Neural cell (in vitro differentiated cells): ENCODE measurements at regions not wholly inside any gene's neighbourhood (a gene's known extent, or its start where the extent isn't known, plus 50 kb on each side); places are given as distances from the start of the nearest gene placed in this dataset.

ENCODE experiments used
- H2AFZ ChIP-seq: fragments of 200-600, 300-800 bp; sonication (generic), shearing (Covaris generic); 2 replicates; pipeline ENCODE4 v1.6.0; 2014; ENCODE audit warnings: low read depth, mild to moderate bottlenecking, antibody characterized with exemption, low read length, moderate library complexity
- H3F3A ChIP-seq: fragments of 200-600 bp; shearing (Covaris generic); 2 replicates; pipeline ENCODE4 v1.6.1; 2016; ENCODE audit warnings: mild to moderate bottlenecking, moderate library complexity, mixed read lengths, antibody characterized with exemption, low read length; ENCODE audit not compliant: insufficient read depth, poor library complexity, severe bottlenecking
- H3K27ac ChIP-seq: fragments of 200-600, 300-800 bp; sonication (generic), shearing (Covaris generic); 2 replicates; pipeline ENCODE4 v1.5.1; 2014; ENCODE audit warnings: mild to moderate bottlenecking, low read length, moderate library complexity
- H3K27me3 ChIP-seq: fragments of 300-800, 200-600 bp; sonication (generic), shearing (Covaris generic); 2 replicates; pipeline ENCODE4 v1.6.0; 2014; ENCODE audit warnings: mild to moderate bottlenecking, low read depth, low read length, moderate library complexity; ENCODE audit not compliant: insufficient read depth
- H3K36me3 ChIP-seq: fragments of 300-800, 200-600 bp; sonication (generic), shearing (Covaris generic); 2 replicates; pipeline ENCODE4 v1.5.1; 2014; ENCODE audit warnings: mild to moderate bottlenecking, antibody characterized with exemption, low read length, moderate library complexity; ENCODE audit not compliant: insufficient read depth
- H3K4me2 ChIP-seq: fragments of 300-800, 200-600 bp; sonication (generic), shearing (Covaris generic); 2 replicates; pipeline ENCODE4 v1.6.0; 2014; ENCODE audit warnings: mild to moderate bottlenecking, low read length
- H3K4me3 ChIP-seq: fragments of 300-800, 200-600 bp; sonication (generic), shearing (Covaris generic); 2 replicates; pipeline ENCODE4 v1.5.1; 2014; ENCODE audit warnings: mild to moderate bottlenecking, low read length, moderate library complexity
- H3K79me2 ChIP-seq: fragments of 200-600 bp; shearing (Covaris generic); replicated peaks from 2 replicates; pipeline ENCODE4 v1.6.0; 2014; ENCODE audit warnings: mild to moderate bottlenecking, low read length, moderate library complexity; ENCODE audit not compliant: insufficient read depth
- H3K9ac ChIP-seq: fragments of 300-800, 200-600 bp; sonication (generic), shearing (Covaris generic); 2 replicates; pipeline ENCODE4 v1.6.1; 2016; ENCODE audit warnings: mild to moderate bottlenecking, low read length, mixed read lengths
- H3K9me2 ChIP-seq: fragments of 200-600 bp; shearing (Covaris generic); 2 replicates; pipeline ENCODE4 v1.6.1; 2016; ENCODE audit warnings: mild to moderate bottlenecking, low read length, mixed read lengths; ENCODE audit not compliant: insufficient read depth
- H3K9me3 ChIP-seq: fragments of 200-600, 300-800 bp; sonication (generic), shearing (Covaris generic); 2 replicates; pipeline ENCODE4 v1.6.1; 2016; ENCODE audit warnings: mild to moderate bottlenecking, mixed run types, low read length, moderate library complexity, mixed read lengths
- H4K20me1 ChIP-seq: fragments of 200-600 bp; shearing (Covaris generic); 2 replicates; pipeline ENCODE4 v1.6.1; 2016; ENCODE audit warnings: mild to moderate bottlenecking, mixed run types; ENCODE audit not compliant: insufficient read depth
- EP300 ChIP-seq: fragments of 450-650 bp; conservative IDR thresholded peaks from 2 replicates; pipeline ENCODE4 v1.6.1; 2014; ENCODE audit warnings: antibody characterized with exemption, mild to moderate bottlenecking, moderate library complexity; ENCODE audit not compliant: poor library complexity, severe bottlenecking
- EZH2 ChIP-seq: fragments of 200-600, 300-800 bp; shearing (Covaris generic), sonication (generic); IDR thresholded peaks from 2 replicates; pipeline ENCODE4 v1.6.1; 2014; ENCODE audit warnings: antibody characterized with exemption, low read length, borderline replicate concordance, mild to moderate bottlenecking; ENCODE audit not compliant: insufficient read depth, poor library complexity, severe bottlenecking
- MXI1 ChIP-seq: fragments of 450-650 bp; conservative IDR thresholded peaks from 2 replicates; pipeline ENCODE4 v1.6.1; 2014; ENCODE audit warnings: antibody characterized with exemption, mild to moderate bottlenecking; ENCODE audit not compliant: poor library complexity, severe bottlenecking
- POLR2AphosphoS5 ChIP-seq: IDR thresholded peaks from 2 replicates; pipeline ENCODE4 v1.6.1; 2012
- RAD21 ChIP-seq: fragments of 450-650 bp; conservative IDR thresholded peaks from 2 replicates; pipeline ENCODE4 v1.6.1; 2014; ENCODE audit warnings: antibody characterized with exemption, mild to moderate bottlenecking, moderate library complexity
- SMC3 ChIP-seq: fragments of 450-650 bp; conservative IDR thresholded peaks from 2 replicates; pipeline ENCODE4 v1.6.1; 2014; ENCODE audit warnings: antibody characterized with exemption, mild to moderate bottlenecking, moderate library complexity; ENCODE audit not compliant: poor library complexity
- TAF1 ChIP-seq: IDR thresholded peaks from 2 replicates; pipeline ENCODE4 v1.6.1; 2012; ENCODE audit warnings: low read depth
- TF ChIP-seq, protein P1 (sequence below): IDR thresholded peaks from 2 replicates; pipeline ENCODE4 v1.6.1; 2012; ENCODE audit warnings: borderline replicate concordance
- TF ChIP-seq, protein P2 (sequence below): fragments of 450-650 bp; IDR thresholded peaks from 2 replicates; pipeline ENCODE4 v1.5.1; 2014; ENCODE audit warnings: antibody characterized with exemption, mild to moderate bottlenecking, moderate library complexity; ENCODE audit not compliant: poor library complexity, severe bottlenecking

DNA sequence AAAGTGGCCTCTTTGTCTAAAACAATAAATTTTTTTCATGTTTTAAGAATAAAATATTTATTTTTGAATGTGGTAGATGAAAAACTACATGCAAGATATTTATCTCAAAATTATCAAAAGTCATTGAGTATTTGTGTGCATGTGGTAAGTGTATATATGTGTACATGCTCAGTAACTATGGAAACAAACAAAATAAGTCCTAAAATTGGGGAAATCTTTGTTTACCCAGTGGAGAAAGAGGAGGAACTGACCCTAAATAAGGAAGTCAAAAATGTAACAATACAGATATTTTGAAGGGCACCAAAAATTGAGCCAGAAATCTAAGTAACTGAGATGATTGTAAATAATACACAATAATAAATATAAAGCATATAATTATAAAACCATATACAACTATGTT is 639.2 kb downstream of the MAFB start:
- no peak overlapping the region for H3K4me3 ChIP-seq
- no peaks in the 10 kb centered on the region for H3K9me2 ChIP-seq
- no peaks in the 10 kb centered on the region for H3K79me2 ChIP-seq
- H3K27ac ChIP-seq, result no peak overlapping the region
- H4K20me1 ChIP-seq, result no peaks in the 10 kb centered on the region
- H3K9me3 ChIP-seq, result no peaks in the 10 kb centered on the region
- no peak overlapping the region for H3K9ac ChIP-seq
- no peak overlapping the region for H2AFZ ChIP-seq
- no peaks in the 10 kb centered on the region for H3K27me3 ChIP-seq
- H3F3A ChIP-seq, result no peaks in the 10 kb centered on the region
- H3K36me3 ChIP-seq, result no peaks in the 10 kb centered on the region
- TF ChIP-seq SMC3 (no peak), TAF1 (no peak), EZH2 (no peak), POLR2AphosphoS5 (no peak), RAD21 (no peak), EP300 (no peak), MXI1 (no peak)
- TF ChIP-seq, protein P1, sequence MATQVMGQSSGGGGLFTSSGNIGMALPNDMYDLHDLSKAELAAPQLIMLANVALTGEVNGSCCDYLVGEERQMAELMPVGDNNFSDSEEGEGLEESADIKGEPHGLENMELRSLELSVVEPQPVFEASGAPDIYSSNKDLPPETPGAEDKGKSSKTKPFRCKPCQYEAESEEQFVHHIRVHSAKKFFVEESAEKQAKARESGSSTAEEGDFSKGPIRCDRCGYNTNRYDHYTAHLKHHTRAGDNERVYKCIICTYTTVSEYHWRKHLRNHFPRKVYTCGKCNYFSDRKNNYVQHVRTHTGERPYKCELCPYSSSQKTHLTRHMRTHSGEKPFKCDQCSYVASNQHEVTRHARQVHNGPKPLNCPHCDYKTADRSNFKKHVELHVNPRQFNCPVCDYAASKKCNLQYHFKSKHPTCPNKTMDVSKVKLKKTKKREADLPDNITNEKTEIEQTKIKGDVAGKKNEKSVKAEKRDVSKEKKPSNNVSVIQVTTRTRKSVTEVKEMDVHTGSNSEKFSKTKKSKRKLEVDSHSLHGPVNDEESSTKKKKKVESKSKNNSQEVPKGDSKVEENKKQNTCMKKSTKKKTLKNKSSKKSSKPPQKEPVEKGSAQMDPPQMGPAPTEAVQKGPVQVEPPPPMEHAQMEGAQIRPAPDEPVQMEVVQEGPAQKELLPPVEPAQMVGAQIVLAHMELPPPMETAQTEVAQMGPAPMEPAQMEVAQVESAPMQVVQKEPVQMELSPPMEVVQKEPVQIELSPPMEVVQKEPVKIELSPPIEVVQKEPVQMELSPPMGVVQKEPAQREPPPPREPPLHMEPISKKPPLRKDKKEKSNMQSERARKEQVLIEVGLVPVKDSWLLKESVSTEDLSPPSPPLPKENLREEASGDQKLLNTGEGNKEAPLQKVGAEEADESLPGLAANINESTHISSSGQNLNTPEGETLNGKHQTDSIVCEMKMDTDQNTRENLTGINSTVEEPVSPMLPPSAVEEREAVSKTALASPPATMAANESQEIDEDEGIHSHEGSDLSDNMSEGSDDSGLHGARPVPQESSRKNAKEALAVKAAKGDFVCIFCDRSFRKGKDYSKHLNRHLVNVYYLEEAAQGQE, result no peak
- TF ChIP-seq, protein P2, sequence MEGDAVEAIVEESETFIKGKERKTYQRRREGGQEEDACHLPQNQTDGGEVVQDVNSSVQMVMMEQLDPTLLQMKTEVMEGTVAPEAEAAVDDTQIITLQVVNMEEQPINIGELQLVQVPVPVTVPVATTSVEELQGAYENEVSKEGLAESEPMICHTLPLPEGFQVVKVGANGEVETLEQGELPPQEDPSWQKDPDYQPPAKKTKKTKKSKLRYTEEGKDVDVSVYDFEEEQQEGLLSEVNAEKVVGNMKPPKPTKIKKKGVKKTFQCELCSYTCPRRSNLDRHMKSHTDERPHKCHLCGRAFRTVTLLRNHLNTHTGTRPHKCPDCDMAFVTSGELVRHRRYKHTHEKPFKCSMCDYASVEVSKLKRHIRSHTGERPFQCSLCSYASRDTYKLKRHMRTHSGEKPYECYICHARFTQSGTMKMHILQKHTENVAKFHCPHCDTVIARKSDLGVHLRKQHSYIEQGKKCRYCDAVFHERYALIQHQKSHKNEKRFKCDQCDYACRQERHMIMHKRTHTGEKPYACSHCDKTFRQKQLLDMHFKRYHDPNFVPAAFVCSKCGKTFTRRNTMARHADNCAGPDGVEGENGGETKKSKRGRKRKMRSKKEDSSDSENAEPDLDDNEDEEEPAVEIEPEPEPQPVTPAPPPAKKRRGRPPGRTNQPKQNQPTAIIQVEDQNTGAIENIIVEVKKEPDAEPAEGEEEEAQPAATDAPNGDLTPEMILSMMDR, result no peak
- no peak overlapping the region for H3K4me2 ChIP-seq

- no peaks in the 10 kb centered on the region for H3K9me3 ChIP-seq
- no peak overlapping the region for H3K27ac ChIP-seq
- no peaks in the 10 kb centered on the region for H3F3A ChIP-seq
- no peak overlapping the region for H3K4me3 ChIP-seq
- H3K36me3 ChIP-seq, result no peaks in the 10 kb centered on the region
- no peaks in the 10 kb centered on the region for H3K27me3 ChIP-seq
- no peaks in the 10 kb centered on the region for H3K9me2 ChIP-seq
- no peaks in the 10 kb centered on the region for H4K20me1 ChIP-seq
- H3K4me2 ChIP-seq, result no peak overlapping the region
- TF ChIP-seq RAD21, result no peak
- TF ChIP-seq, protein P1, result no peak
- TF ChIP-seq POLR2AphosphoS5, result no peak
- no peak for TF ChIP-seq SMC3
- no peak for TF ChIP-seq EZH2
- TF ChIP-seq MXI1, result no peak
- no peak overlapping the region for H3K9ac ChIP-seq
- H2AFZ ChIP-seq, result no peak overlapping the region
- H3K79me2 ChIP-seq, result no peaks in the 10 kb centered on the region
Measured at GRCh38 chr20:40046703-40047102, 642.3 kb downstream of the MAFB start.
